ENCODE measurements at regions not wholly inside any gene's neighbourhood (a gene's known extent, or its start where the extent isn't known, plus 50 kb on each side); places are given as distances from the start of the nearest gene placed in this dataset.

- Histone ChIP-seq H3K9me3 (ENCODE audit: control insufficient read depth, low read length) (no peaks in the 10 kb centered on the region), H3K4me3 (ENCODE audit: low read length) (no peak overlapping the region), H3K27me3 (replicated peaks; ENCODE audit: control insufficient read depth, insufficient read depth, low read length) (no peaks in the 10 kb centered on the region), H3K36me3 (ENCODE audit: control insufficient read depth, insufficient read depth, low read length, severe bottlenecking) (no peaks in the 10 kb centered on the region), H3K9ac (ENCODE audit: low read length) (no peak overlapping the region), H3K4me1 (ENCODE audit: control insufficient read depth, insufficient read depth, low read length) (peaks cover 33% of the 10 kb centered on the region)
- no peak for DNase-seq (ENCODE audit: low read depth)
Measured at GRCh38 chr5:82816926-82817325, 260.3 kb downstream of the TMEM167A start.

- peaks cover 37% of the 10 kb centered on the region for H3K4me1 ChIP-seq (ENCODE audit: control insufficient read depth, insufficient read depth, low read length)
- no peak overlapping the region for H3K9ac ChIP-seq (ENCODE audit: low read length)
- H3K9me3 ChIP-seq (ENCODE audit: control insufficient read depth, low read length): no peaks in the 10 kb centered on the region
- no peaks in the 10 kb centered on the region for H3K27me3 ChIP-seq (replicated peaks; ENCODE audit: control insufficient read depth, insufficient read depth, low read length)
- H3K36me3 ChIP-seq (ENCODE audit: control insufficient read depth, insufficient read depth, low read length, severe bottlenecking): no peaks in the 10 kb centered on the region
- H3K4me3 ChIP-seq (ENCODE audit: low read length): no peak overlapping the region
- DNase-seq (ENCODE audit: low read depth): peak; percentile 53
Measured at GRCh38 chr5:82815871-82816270, 261.3 kb downstream of the TMEM167A start.

GRCh38 chr5:82813861-82814260 lies 263.3 kb downstream of the TMEM167A start:
- Histone ChIP-seq H3K9ac (ENCODE audit: low read length) (no peak overlapping the region), H3K36me3 (ENCODE audit: control insufficient read depth, insufficient read depth, low read length, severe bottlenecking) (no peaks in the 10 kb centered on the region), H3K27me3 (replicated peaks; ENCODE audit: control insufficient read depth, insufficient read depth, low read length) (no peaks in the 10 kb centered on the region), H3K4me1 (ENCODE audit: control insufficient read depth, insufficient read depth, low read length) (peaks cover 44% of the 10 kb centered on the region), H3K9me3 (ENCODE audit: control insufficient read depth, low read length) (no peaks in the 10 kb centered on the region), H3K4me3 (ENCODE audit: low read length) (no peak overlapping the region)
- no peak for DNase-seq (ENCODE audit: low read depth)

- Histone ChIP-seq H3K9me3 (ENCODE audit: control insufficient read depth, low read length) (no peaks in the 10 kb centered on the region), H3K27me3 (replicated peaks; ENCODE audit: control insufficient read depth, insufficient read depth, low read length) (no peaks in the 10 kb centered on the region), H3K9ac (ENCODE audit: low read length) (peak overlapping the region; percentile 49), H3K4me1 (ENCODE audit: control insufficient read depth, insufficient read depth, low read length) (peaks cover 44% of the 10 kb centered on the region), H3K36me3 (ENCODE audit: control insufficient read depth, insufficient read depth, low read length, severe bottlenecking) (no peaks in the 10 kb centered on the region), H3K4me3 (ENCODE audit: low read length) (peak overlapping the region; percentile 18)
- peak; percentile 93 for DNase-seq (ENCODE audit: low read depth)
Measured at GRCh38 chr5:82812575-82812974, 264.6 kb downstream of the TMEM167A start.

GRCh38 chr5:82811490-82811889 lies 265.7 kb downstream of the TMEM167A start:
- no peaks in the 10 kb centered on the region for H3K27me3 ChIP-seq (replicated peaks; ENCODE audit: control insufficient read depth, insufficient read depth, low read length)
- H3K4me3 ChIP-seq (ENCODE audit: low read length): no peak overlapping the region
- no peak for DNase-seq (ENCODE audit: low read depth)

GRCh38 chr5:82809420-82810143 lies 267.6 kb downstream of the TMEM167A start:
- no peak for DNase-seq (ENCODE audit: low read depth)
- H3K9me3 ChIP-seq (ENCODE audit: control insufficient read depth, low read length): no peaks in the 10 kb centered on the region
- H3K27me3 ChIP-seq (replicated peaks; ENCODE audit: control insufficient read depth, insufficient read depth, low read length): no peaks in the 10 kb centered on the region
- H3K4me1 ChIP-seq (ENCODE audit: control insufficient read depth, insufficient read depth, low read length): peaks cover 34% of the 10 kb centered on the region
- no peak overlapping the region for H3K9ac ChIP-seq (ENCODE audit: low read length)
- no peak overlapping the region for H3K4me3 ChIP-seq (ENCODE audit: low read length)
- no peaks in the 10 kb centered on the region for H3K36me3 ChIP-seq (ENCODE audit: control insufficient read depth, insufficient read depth, low read length, severe bottlenecking)

More at GRCh38 chr5:82811490-82811889, 265.7 kb downstream of the TMEM167A start:
- no peaks in the 10 kb centered on the region for H3K36me3 ChIP-seq (ENCODE audit: control insufficient read depth, insufficient read depth, low read length, severe bottlenecking)
- H3K9ac ChIP-seq (ENCODE audit: low read length): no peak overlapping the region
- peaks cover 44% of the 10 kb centered on the region for H3K4me1 ChIP-seq (ENCODE audit: control insufficient read depth, insufficient read depth, low read length)
- no peaks in the 10 kb centered on the region for H3K9me3 ChIP-seq (ENCODE audit: control insufficient read depth, low read length)

DNA sequence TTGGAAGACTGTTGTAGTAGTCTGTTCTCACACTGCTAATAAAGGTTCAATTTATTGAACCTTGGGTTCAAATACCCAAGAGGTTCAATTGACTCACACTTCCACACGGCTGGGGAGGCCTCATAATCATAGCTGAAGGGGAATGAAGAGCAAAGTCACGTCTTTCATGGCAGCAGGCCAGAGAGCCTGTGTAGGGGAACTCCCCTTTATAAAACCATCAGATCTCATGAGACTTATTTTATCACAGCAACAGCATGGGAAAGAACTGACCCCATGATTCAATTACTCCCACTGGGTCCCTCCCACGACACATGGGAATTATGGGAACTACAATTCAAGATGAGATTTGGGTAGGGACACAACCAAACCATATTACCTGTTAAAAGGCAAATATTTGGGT lies 268.2 kb downstream of the TMEM167A start:
- no peak overlapping the region for H3K4me3 ChIP-seq (ENCODE audit: low read length)
- H3K27me3 ChIP-seq (replicated peaks; ENCODE audit: control insufficient read depth, insufficient read depth, low read length): no peaks in the 10 kb centered on the region
- no peak overlapping the region for H3K9ac ChIP-seq (ENCODE audit: low read length)
- DNase-seq (ENCODE audit: low read depth): no peak
- H3K36me3 ChIP-seq (ENCODE audit: control insufficient read depth, insufficient read depth, low read length, severe bottlenecking): no peaks in the 10 kb centered on the region
- H3K9me3 ChIP-seq (ENCODE audit: control insufficient read depth, low read length): no peaks in the 10 kb centered on the region
- peaks cover 33% of the 10 kb centered on the region for H3K4me1 ChIP-seq (ENCODE audit: control insufficient read depth, insufficient read depth, low read length)

GRCh38 chr5:82807021-82807420 lies 270.2 kb downstream of the TMEM167A start:
- no peaks in the 10 kb centered on the region for H3K36me3 ChIP-seq (ENCODE audit: control insufficient read depth, insufficient read depth, low read length, severe bottlenecking)
- no peak overlapping the region for H3K9ac ChIP-seq (ENCODE audit: low read length)
- H3K4me1 ChIP-seq (ENCODE audit: control insufficient read depth, insufficient read depth, low read length): peaks cover 13% of the 10 kb centered on the region
- H3K27me3 ChIP-seq (replicated peaks; ENCODE audit: control insufficient read depth, insufficient read depth, low read length): no peaks in the 10 kb centered on the region
- no peak overlapping the region for H3K4me3 ChIP-seq (ENCODE audit: low read length)
- H3K9me3 ChIP-seq (ENCODE audit: control insufficient read depth, low read length): no peaks in the 10 kb centered on the region
- DNase-seq (ENCODE audit: low read depth): no peak

- H3K36me3 ChIP-seq (ENCODE audit: control insufficient read depth, insufficient read depth, low read length, severe bottlenecking): no peaks in the 10 kb centered on the region
- H3K27me3 ChIP-seq (replicated peaks; ENCODE audit: control insufficient read depth, insufficient read depth, low read length): no peaks in the 10 kb centered on the region
- peak; percentile 51 for DNase-seq (ENCODE audit: low read depth)
- H3K4me1 ChIP-seq (ENCODE audit: control insufficient read depth, insufficient read depth, low read length): peaks cover 8% of the 10 kb centered on the region
- no peak overlapping the region for H3K4me3 ChIP-seq (ENCODE audit: low read length)
- H3K9me3 ChIP-seq (ENCODE audit: control insufficient read depth, low read length): no peaks in the 10 kb centered on the region
- H3K9ac ChIP-seq (ENCODE audit: low read length): no peak overlapping the region
Measured at GRCh38 chr5:82806513-82806912, 270.7 kb downstream of the TMEM167A start.

- no peak for DNase-seq (ENCODE audit: low read depth)
- H3K27me3 ChIP-seq (replicated peaks; ENCODE audit: control insufficient read depth, insufficient read depth, low read length): no peaks in the 10 kb centered on the region
- no peak overlapping the region for H3K4me3 ChIP-seq (ENCODE audit: low read length)
Measured at GRCh38 chr5:82804155-82804690, 273.0 kb downstream of the TMEM167A start.

DNA sequence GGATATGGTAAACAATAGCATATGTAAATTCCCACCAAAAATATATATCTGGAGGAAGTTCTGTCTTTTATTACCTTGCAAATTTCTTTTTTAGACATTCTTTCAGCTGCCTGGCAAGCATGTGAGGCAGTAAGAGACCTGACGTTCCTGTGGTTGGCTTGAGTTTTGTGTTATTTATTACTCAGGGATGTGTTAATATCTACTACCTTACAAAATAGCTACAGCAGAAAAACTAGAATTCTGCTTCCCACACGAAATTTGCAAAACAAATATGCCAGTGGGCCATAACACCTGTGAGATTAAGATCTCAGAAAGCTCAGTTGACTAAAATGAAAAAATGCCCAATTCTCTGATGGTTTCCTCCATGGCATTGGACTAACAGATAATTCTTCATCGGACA lies 274.2 kb downstream of the TMEM167A start:
- Histone ChIP-seq H3K4me3 (ENCODE audit: low read length) (no peak overlapping the region), H3K27me3 (replicated peaks; ENCODE audit: control insufficient read depth, insufficient read depth, low read length) (no peaks in the 10 kb centered on the region), H3K9ac (ENCODE audit: low read length) (no peak overlapping the region), H3K36me3 (ENCODE audit: control insufficient read depth, insufficient read depth, low read length, severe bottlenecking) (no peaks in the 10 kb centered on the region), H3K4me1 (ENCODE audit: control insufficient read depth, insufficient read depth, low read length) (no peaks in the 10 kb centered on the region), H3K9me3 (ENCODE audit: control insufficient read depth, low read length) (no peaks in the 10 kb centered on the region)
- no peak for DNase-seq (ENCODE audit: low read depth)

More at GRCh38 chr5:82804155-82804690, 273.0 kb downstream of the TMEM167A start:
- H3K4me1 ChIP-seq (ENCODE audit: control insufficient read depth, insufficient read depth, low read length): peaks cover 3% of the 10 kb centered on the region
- H3K36me3 ChIP-seq (ENCODE audit: control insufficient read depth, insufficient read depth, low read length, severe bottlenecking): no peaks in the 10 kb centered on the region
- no peaks in the 10 kb centered on the region for H3K9me3 ChIP-seq (ENCODE audit: control insufficient read depth, low read length)
- no peak overlapping the region for H3K9ac ChIP-seq (ENCODE audit: low read length)
